Small intestine (tissue), 7 donors: ENCODE measurements at regions not wholly inside any gene's neighbourhood (a gene's known extent, or its start where the extent isn't known, plus 50 kb on each side); places are given as distances from the start of the nearest gene placed in this dataset.
"Not testable (repeated sequence)": the region's sequence is repeated elsewhere in the genome, so short reads cannot be mapped to it uniquely, and the experiment has no call there.

Experiments used
- DNase-seq, 2 donors: peaks; one replicate each; pipeline versions ENCODE4 v3.0.0 to v3.0.0-alpha.2; 2013
- FAIRE-seq: peaks from 2 replicates; lab custom pipeline; 2012; peaks lifted over from hg19 to GRCh38; lab: Jason Lieb, UNC
- H3K27ac ChIP-seq, 3 donors: one replicate each; pipeline ENCODE4 v1.5.1; 2013; ENCODE audit warnings: low read length in 2 of 3, mild to moderate bottlenecking in 2 of 3, control low read depth in 1 of 3, inconsistent platforms in 1 of 3, low read depth in 1 of 3, moderate library complexity in 1 of 3
- H3K27me3 ChIP-seq, 3 donors: one replicate each; pipeline ENCODE4 v1.6.1; 2013; ENCODE audit warnings: low read length in 3 of 3, inconsistent platforms in 1 of 3; ENCODE audit not compliant: control insufficient read depth in 3 of 3, insufficient read depth in 3 of 3
- H3K36me3 ChIP-seq, 3 donors: one replicate each; pipeline ENCODE4 v1.6.1; 2013; ENCODE audit warnings: low read length in 3 of 3, inconsistent platforms in 1 of 3, low read depth in 1 of 3, mild to moderate bottlenecking in 1 of 3, moderate library complexity in 1 of 3; ENCODE audit not compliant: control insufficient read depth in 3 of 3, insufficient read depth in 2 of 3
- H3K4me1 ChIP-seq, 3 donors: one replicate each; pipeline ENCODE4 v1.6.1; 2013; ENCODE audit warnings: low read length in 2 of 3, inconsistent platforms in 1 of 3, low read depth in 1 of 3, mild to moderate bottlenecking in 1 of 3, moderate library complexity in 1 of 3; ENCODE audit not compliant: control insufficient read depth in 3 of 3, insufficient read depth in 2 of 3
- H3K4me3 ChIP-seq, 3 donors: one replicate each; pipeline ENCODE4 v1.5.1; 2013; ENCODE audit warnings: low read length in 3 of 3, control low read depth in 1 of 3, inconsistent platforms in 1 of 3, low read depth in 1 of 3, mild to moderate bottlenecking in 1 of 3, moderate library complexity in 1 of 3
- H3K9me3 ChIP-seq, 2 donors: one replicate each; pipeline ENCODE4 v1.6.1; 2013; ENCODE audit warnings: low read depth in 1 of 2, low read length in 1 of 2; ENCODE audit not compliant: control insufficient read depth in 2 of 2, insufficient read depth in 1 of 2
- WGBS, 3 donors: extraction: QIAGEN DNeasy Blood & Tissue Kit; methylation state at CpG; one replicate each; pipeline ENCODE4 v1.1.7; 2013; 5-methylcytosine and 5-hydroxymethylcytosine counted together
- donor health status: healthy with polysubstance abuse.
- donor health status: control.
- donor health status: control.
- donor health status: Bipolar disorder and iron deficiency.
- donor health status: healthy.

DNA sequence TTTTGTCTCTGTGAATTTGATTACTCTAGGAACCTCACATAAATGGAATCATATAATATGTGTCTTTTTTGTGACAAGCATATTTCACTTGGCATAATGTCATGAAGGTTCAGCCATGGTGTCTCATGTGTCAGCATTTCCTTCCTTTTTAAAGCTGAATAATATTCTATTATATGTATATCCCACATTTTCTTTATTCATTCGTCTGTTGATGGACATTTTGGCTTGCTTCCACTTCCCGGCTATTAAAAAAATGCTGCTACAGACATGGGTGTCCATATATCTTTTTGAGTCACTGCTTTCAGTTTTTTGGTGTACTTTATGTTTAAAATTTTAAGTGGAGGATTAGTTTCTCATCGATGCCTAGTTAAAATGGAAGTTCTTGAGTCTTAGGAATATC lies 59.8 kb upstream of the C5orf63 start:
- no peak overlapping the region for H3K27ac ChIP-seq
- no peak for FAIRE-seq
- DNase-seq: no peak
- no peak overlapping the region for H3K4me3 ChIP-seq
- H3K36me3 ChIP-seq: no peaks in the 10 kb centered on the region
- no peaks in the 10 kb centered on the region for H3K9me3 ChIP-seq
- H3K4me1 ChIP-seq: no peaks in the 10 kb centered on the region
- no peaks in the 10 kb centered on the region for H3K27me3 ChIP-seq
- 52 to 72% (median 55%) methylated on average over 3 of the region's 3 CpGs for WGBS, 3 donors

DNA sequence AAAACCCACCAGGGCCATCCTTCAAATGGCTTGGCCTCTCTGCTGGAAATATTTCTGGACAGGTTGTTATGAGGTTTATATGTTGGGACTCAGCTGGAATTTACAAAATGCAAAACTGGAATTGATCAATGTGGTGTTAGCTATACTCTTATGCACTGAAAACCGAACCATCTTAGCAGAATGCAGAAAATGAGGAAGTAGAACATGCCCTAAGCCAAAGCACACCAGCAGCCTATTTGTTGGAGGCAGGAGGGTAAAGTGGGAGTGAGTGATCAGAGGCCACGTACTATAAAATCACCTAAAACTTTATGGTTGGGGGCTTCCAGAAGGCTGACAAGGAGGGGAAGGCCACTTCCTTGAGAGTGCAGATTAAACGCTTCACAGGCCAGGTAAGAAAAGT lies 63.6 kb upstream of the C5orf63 start:
- Histone ChIP-seq H3K27me3 (no peaks in the 10 kb centered on the region), H3K27ac (no peak overlapping the region), H3K9me3 (no peaks in the 10 kb centered on the region), H3K4me1 (no peaks in the 10 kb centered on the region), H3K4me3 (no peak overlapping the region), H3K36me3 (no peaks in the 10 kb centered on the region)
- no peak for DNase-seq
- 45 to 63% (median 61%) methylated on average over 3 of the region's 3 CpGs for WGBS, 3 donors
- no peak for FAIRE-seq

DNA sequence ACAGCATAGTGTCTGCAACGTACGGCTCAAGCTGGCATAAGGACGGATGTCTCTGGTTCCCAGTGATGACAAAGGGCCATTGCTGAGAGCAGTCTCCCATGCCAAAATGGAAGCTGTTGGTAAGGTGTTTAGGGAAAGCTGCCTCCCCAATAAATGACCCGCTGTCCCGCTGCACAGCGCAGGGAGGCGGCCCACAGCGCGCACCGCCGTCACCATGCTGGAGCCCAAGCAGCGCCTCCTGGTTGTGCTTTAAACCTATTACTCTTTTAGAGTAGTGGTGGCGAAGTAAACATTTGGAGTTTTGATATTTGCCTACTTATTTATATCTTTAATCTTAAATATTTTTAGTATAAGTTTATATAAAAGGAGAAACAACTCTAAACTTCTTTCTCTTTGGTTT lies 70.4 kb upstream of the C5orf63 start:
- no peak for DNase-seq
- Histone ChIP-seq H3K36me3 (no peaks in the 10 kb centered on the region), H3K27me3 (peaks cover 0 to 2% (median 0%) of the 10 kb centered on the region in 3 donors), H3K4me1 (no peaks in the 10 kb centered on the region), H3K27ac (no peak overlapping the region), H3K4me3 (no peak overlapping the region), H3K9me3 (peaks cover 0 to 3% of the 10 kb centered on the region in 2 donors)
- no peak for FAIRE-seq
- WGBS, 3 donors: 91 to 96% (median 93%) methylated on average over 13 of the region's 13 CpGs

DNA sequence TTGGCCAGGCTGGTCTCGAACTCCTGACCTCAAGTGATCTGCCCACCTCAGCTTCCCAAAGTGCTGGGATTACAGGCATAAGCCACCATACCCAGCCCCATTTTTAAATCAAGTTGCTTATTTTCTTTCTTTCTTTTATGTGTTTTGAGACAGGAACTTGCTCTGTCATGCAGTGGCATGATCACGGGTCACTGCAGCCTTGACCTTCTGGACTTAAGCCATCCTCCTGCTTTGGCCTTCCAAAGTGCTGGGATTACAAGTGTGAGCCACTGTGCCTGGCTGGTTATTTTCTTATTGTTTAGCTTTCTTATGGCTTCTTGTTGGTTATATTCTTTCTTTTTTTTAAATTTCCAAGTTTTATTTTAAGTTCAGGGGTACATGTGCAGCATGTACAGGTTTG lies 79.7 kb upstream of the C5orf63 start:
- FAIRE-seq (no peak), DNase-seq (no peak)
- WGBS, 3 donors: 88 to 95% (median 94%) methylated on average over 2 of the region's 2 CpGs
- H3K4me1 ChIP-seq: no peaks in the 10 kb centered on the region
- no peak overlapping the region for H3K4me3 ChIP-seq
- H3K36me3 ChIP-seq: no peaks in the 10 kb centered on the region
- H3K9me3 ChIP-seq: no peaks in the 10 kb centered on the region
- H3K27ac ChIP-seq: no peak overlapping the region
- no peaks in the 10 kb centered on the region for H3K27me3 ChIP-seq

DNA sequence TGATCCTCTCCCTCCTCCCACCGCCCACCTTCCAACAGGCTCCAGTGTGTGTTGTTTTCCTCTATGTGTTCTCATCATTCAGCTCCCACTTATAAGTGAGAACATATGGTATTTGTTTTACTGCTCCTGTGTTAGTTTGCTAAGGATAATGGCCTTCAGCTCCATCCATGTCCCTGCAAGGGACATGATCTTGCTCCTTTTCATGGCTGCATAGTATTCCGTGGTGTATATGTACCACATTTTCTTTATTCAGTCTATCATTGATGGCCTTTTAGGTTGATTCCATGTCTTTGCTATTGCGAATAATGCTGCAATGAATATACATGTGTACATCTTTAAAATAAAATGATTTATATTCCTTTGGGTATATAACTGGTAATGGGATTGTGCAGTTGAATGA lies 80.2 kb upstream of the C5orf63 start:
- 95 to 97% (median 96%) methylated on average over 3 of the region's 3 CpGs for WGBS, 3 donors
- no peak for DNase-seq

DNA sequence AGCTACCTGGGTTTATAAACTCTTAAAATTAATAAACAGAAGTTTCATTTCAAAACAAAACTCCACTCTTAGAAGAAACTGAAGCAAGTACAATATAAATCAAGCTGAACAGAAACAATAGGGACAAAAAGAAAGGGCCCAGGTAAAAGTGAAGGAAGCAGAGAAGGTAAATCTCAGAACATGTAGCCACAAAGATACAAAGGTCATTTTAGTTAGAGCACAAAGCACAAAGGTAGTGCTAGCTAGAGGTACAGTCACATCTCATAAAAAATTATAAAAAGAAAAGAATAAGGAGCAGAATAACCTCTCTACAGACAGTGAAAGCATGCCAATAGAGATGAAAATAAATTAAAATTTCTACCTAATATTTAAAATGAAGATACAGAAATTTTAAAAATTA lies 90.4 kb upstream of the C5orf63 start:
- Histone ChIP-seq H3K4me1 (no peaks in the 10 kb centered on the region), H3K4me3 (no peak overlapping the region), H3K27me3 (no peaks in the 10 kb centered on the region), H3K9me3 (no peaks in the 10 kb centered on the region), H3K27ac (no peak overlapping the region), H3K36me3 (no peaks in the 10 kb centered on the region)
- DNase-seq (peak; percentile 21 to 31), FAIRE-seq (no peak)

More for the DNA sequence above, 80.2 kb upstream of the C5orf63 start:
- no peak overlapping the region for H3K27ac ChIP-seq
- no peaks in the 10 kb centered on the region for H3K36me3 ChIP-seq
- H3K27me3 ChIP-seq: no peaks in the 10 kb centered on the region
- no peak overlapping the region for H3K4me3 ChIP-seq
- H3K9me3 ChIP-seq: no peaks in the 10 kb centered on the region
- FAIRE-seq: no peak
- H3K4me1 ChIP-seq: no peaks in the 10 kb centered on the region

DNA sequence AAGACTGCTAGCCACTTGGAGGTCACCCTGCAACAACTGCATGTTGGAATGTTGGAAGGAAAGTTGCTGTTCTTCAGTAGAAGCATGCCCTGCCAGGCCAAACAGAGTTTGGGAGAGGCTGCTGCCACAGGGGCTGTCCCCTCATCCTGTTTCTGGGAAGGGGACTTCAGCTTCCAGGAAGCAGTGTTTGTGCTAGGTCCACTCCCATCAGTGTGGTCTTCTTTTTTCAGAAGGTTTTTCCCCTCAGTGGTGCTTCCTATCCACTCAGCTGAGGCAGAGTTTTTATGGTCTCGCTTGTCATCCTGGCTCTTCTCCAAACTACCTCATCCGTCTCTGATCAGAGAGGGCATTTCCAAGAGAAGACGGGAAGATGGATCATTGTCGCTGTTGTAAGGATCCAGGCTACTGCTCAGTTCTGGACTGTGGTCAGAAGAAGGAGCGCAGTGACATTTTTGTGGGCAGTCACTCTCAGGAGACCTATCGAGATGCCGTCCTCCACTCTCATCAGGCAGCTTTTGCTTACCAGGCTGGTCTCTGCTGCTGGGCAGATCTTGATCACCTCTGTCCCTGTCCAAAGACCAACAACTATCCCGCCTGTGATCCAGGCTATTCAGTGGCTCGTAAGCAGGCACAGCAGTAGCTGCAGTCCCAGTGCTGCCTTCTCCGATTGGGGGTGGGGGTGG lies 97.8 kb upstream of the C5orf63 start:
- no peak overlapping the region for H3K27ac ChIP-seq
- no peaks in the 10 kb centered on the region for H3K4me1 ChIP-seq
- FAIRE-seq: no peak
- H3K36me3 ChIP-seq: no peaks in the 10 kb centered on the region
- H3K4me3 ChIP-seq: no peak overlapping the region
- peaks cover 0 to 5% of the 10 kb centered on the region in 2 donors for H3K9me3 ChIP-seq
- peaks cover 0 to 5% (median 0%) of the 10 kb centered on the region in 3 donors for H3K27me3 ChIP-seq
- no peak for DNase-seq
- 77 to 87% (median 84%) methylated on average over 10 of the region's 10 CpGs for WGBS, 3 donors

DNA sequence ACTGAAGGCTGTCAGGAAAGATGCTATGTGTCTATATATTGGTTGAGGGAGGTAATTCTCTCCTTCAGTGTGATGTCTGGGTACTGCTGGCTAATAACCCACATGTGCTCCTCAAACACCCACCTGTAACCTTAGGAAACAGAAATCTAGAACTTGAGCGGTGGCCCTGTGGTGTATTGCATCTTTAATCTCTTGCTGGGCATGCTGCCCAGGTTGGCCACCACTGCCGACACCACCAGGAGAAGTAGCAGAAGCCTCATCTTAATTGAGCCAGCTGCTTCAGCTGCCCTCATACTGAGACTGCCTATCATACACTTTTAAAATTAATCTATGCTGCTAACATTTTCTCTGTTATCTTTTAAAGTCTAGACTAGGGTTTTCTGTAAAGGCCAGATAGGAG lies 103.5 kb upstream of the C5orf63 start:
- H3K4me1 ChIP-seq: no peaks in the 10 kb centered on the region
- DNase-seq (no peak), FAIRE-seq (no peak)
- no peaks in the 10 kb centered on the region for H3K36me3 ChIP-seq
- H3K27me3 ChIP-seq: peaks cover 0 to 8% (median 0%) of the 10 kb centered on the region in 3 donors
- peaks cover 0 to 8% of the 10 kb centered on the region in 2 donors for H3K9me3 ChIP-seq
- H3K4me3 ChIP-seq: no peak overlapping the region
- H3K27ac ChIP-seq: no peak overlapping the region
- WGBS, 3 donors: 63 to 89% (median 72%) methylated on average over 2 of the region's 2 CpGs

DNA sequence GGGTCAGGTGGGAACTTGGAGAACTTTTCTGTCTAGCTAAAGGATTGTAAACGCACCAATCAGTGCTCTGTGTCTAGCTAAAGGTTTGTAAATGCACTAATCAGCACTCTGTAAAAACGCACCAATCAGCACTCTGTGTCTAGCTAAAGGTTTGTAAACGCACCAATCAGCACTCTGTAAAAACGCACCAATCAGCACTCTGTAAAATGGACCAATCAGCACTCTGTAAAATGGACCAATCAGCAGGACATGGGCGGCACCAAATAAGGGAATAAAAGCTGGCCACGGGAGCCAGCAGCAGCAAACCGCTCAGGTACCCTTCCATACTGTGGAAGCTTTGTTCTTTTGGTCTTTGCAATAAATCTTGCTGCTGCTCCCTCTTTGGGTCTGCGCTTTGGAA lies 108.0 kb upstream of the MEGF10 start:
- not testable (repeated sequence) for DNase-seq, H3K27me3 ChIP-seq, H3K4me1 ChIP-seq, H3K27ac ChIP-seq, H3K36me3 ChIP-seq, H3K9me3 ChIP-seq, H3K4me3 ChIP-seq, FAIRE-seq
- WGBS, 3 donors: 91 to 94% (median 92%) methylated on average over 8 of the region's 8 CpGs
